SK-N-SH treated with all-trans-retinoic acid at 6 μM for 48 hours (cell line): ENCODE measurements at regions not wholly inside any gene's neighbourhood (a gene's known extent, or its start where the extent isn't known, plus 50 kb on each side); places are given as distances from the start of the nearest gene placed in this dataset.

Experiments
- ATAC-seq: fragments of 200-7000 bp; cut with Tn5 transposase; 3 replicates; pipeline ENCODE4 v1.9.1; 2020; ENCODE audit warnings: mild to moderate bottlenecking, moderate library complexity
- BACH2 ChIP-seq: fragments of 250-450 bp; sonication (Bioruptor Pico); IDR thresholded peaks from 2 replicates; pipeline ENCODE4 v1.9.0; 2021; ENCODE audit warnings: mild to moderate bottlenecking, borderline replicate concordance
- CREB5 ChIP-seq: fragments of 250-450 bp; sonication (Bioruptor Pico); IDR thresholded peaks from 2 replicates; pipeline ENCODE4 v1.5.1; 2020; ENCODE audit warnings: low read depth, mild to moderate bottlenecking, moderate library complexity
- CSDC2 ChIP-seq: fragments of 250-450 bp; sonication (Bioruptor Pico); IDR thresholded peaks from 2 replicates; pipeline ENCODE4 v1.5.0; 2020; ENCODE audit warnings: mild to moderate bottlenecking, moderate library complexity
- CSRNP3 ChIP-seq: fragments of 250-450 bp; sonication (Bioruptor Pico); IDR thresholded peaks from 2 replicates; pipeline ENCODE4 v1.5.1; 2021; ENCODE audit warnings: mild to moderate bottlenecking, moderate library complexity
- ESRRG ChIP-seq: fragments of 250-450 bp; sonication (Bioruptor Pico); IDR thresholded peaks from 2 replicates; pipeline ENCODE4 v1.6.1; 2021; ENCODE audit warnings: mild to moderate bottlenecking
- GLIS3 ChIP-seq: fragments of 250-450 bp; sonication (Bioruptor Pico); IDR thresholded peaks from 2 replicates; pipeline ENCODE4 v1.5.0; 2020; ENCODE audit warnings: mild to moderate bottlenecking, moderate library complexity
- ISL1 ChIP-seq: fragments of 250-450 bp; sonication (Bioruptor Pico); IDR thresholded peaks from 2 replicates; pipeline ENCODE4 v2.1.2; 2022; ENCODE audit warnings: mild to moderate bottlenecking, moderate library complexity
- OSR1 ChIP-seq: fragments of 250-450 bp; sonication (Bioruptor Pico); IDR thresholded peaks from 2 replicates; pipeline ENCODE4 v1.8.0; 2022; ENCODE audit warnings: moderate library complexity, mild to moderate bottlenecking, inconsistent platforms
- PATZ1 ChIP-seq: fragments of 250-450 bp; sonication (Bioruptor Pico); IDR thresholded peaks from 2 replicates; pipeline ENCODE4 v1.8.0; 2020; ENCODE audit warnings: mild to moderate bottlenecking, moderate library complexity, borderline replicate concordance
- PPARA ChIP-seq: fragments of 250-450 bp; sonication (Bioruptor Pico); IDR thresholded peaks from 2 replicates; pipeline ENCODE4 v1.5.0; 2020; ENCODE audit warnings: mild to moderate bottlenecking, borderline replicate concordance
- RARB ChIP-seq: fragments of 250-450 bp; sonication (Bioruptor Pico); IDR thresholded peaks from 2 replicates; pipeline ENCODE4 v1.8.0; 2021; ENCODE audit warnings: mild to moderate bottlenecking, moderate library complexity
- SNAI2 ChIP-seq: fragments of 250-450 bp; sonication (Bioruptor Pico); IDR thresholded peaks from 2 replicates; pipeline ENCODE4 v1.5.0; 2020; ENCODE audit warnings: mild to moderate bottlenecking, moderate library complexity
- TCF4 ChIP-seq: fragments of 250-450 bp; sonication (Bioruptor Pico); IDR thresholded peaks from 2 replicates; pipeline ENCODE4 v1.8.0; 2021; ENCODE audit warnings: mild to moderate bottlenecking, moderate library complexity, borderline replicate concordance
- TOX ChIP-seq: fragments of 250-450 bp; sonication (Bioruptor Pico); IDR thresholded peaks from 2 replicates; pipeline ENCODE4 v1.8.0; 2021; ENCODE audit warnings: mild to moderate bottlenecking, moderate library complexity, borderline replicate concordance
- TSHZ2 ChIP-seq: fragments of 250-450 bp; sonication (Bioruptor Pico); IDR thresholded peaks from 2 replicates; pipeline ENCODE4 v1.5.0; 2020; ENCODE audit warnings: mild to moderate bottlenecking, moderate library complexity
- ZC3H10 ChIP-seq: fragments of 250-450 bp; sonication (Bioruptor Pico); IDR thresholded peaks from 2 replicates; pipeline ENCODE4 v1.5.1; 2021; ENCODE audit warnings: mild to moderate bottlenecking, moderate library complexity
- ZFP30 ChIP-seq: fragments of 450-650 bp; formaldehyde crosslinking; IDR thresholded peaks from 2 replicates; pipeline ENCODE4 v1.5.0; 2022; ENCODE audit warnings: mild to moderate bottlenecking, moderate library complexity
- ZNF565 ChIP-seq: fragments of 450-650 bp; formaldehyde crosslinking; conservative IDR thresholded peaks from 2 replicates; pipeline ENCODE4 v1.5.0; 2020; ENCODE audit warnings: low read depth, mild to moderate bottlenecking, moderate library complexity
- ZNF70 ChIP-seq: fragments of 450-650 bp; formaldehyde crosslinking; IDR thresholded peaks from 2 replicates; pipeline ENCODE4 v1.5.0; 2020; ENCODE audit warnings: mild to moderate bottlenecking, moderate library complexity
- ZNF8 ChIP-seq: fragments of 450-650 bp; formaldehyde crosslinking; IDR thresholded peaks from 2 replicates; pipeline ENCODE4 v1.5.0; 2020; ENCODE audit warnings: mild to moderate bottlenecking, moderate library complexity
- TF ChIP-seq, protein P1 (sequence below): fragments of 250-450 bp; sonication (Bioruptor Pico); IDR thresholded peaks from 2 replicates; pipeline ENCODE4 v1.8.0; 2021; ENCODE audit warnings: low read depth, mild to moderate bottlenecking, moderate library complexity, borderline replicate concordance

DNA sequence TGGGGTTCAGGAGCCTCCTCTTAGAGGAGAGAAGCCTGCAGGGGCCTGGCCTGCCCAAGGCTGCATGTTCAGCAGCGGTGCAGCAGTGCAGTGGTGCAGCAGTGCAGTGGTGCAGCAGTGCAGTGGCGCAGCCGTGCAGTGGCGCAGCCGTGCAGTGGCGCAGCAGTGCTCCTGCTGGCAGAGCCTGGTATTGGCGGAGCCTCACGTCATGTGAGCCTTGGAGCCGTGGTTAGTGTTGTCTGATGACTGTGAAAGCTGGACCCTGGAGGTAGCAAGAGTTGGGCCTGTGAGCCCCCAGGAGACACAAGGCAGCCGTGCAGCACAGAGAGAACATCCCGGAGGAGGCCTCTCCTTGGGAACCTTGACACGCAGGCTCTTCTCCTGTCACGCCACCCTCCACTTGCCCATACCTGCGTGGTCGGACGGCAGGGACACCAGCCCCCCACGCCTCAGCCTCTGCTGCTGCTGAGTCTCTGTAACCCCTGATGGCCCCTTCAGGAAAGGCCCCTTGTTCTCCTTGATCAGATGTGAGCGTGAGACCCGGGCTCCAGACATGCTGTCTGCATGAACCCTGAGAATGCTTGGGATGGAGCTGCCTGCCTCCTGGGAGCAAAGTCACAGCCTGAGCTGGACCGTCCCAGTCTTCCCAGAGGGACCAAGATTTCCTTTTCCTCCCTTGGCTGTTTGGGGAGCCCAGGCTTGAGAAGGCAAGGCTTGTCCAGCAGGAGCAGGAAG lies 193.7 kb downstream of the KIF26A start:
- TF ChIP-seq CSDC2 (CRISPR knock-in tag) (no peak), ESRRG (no peak), PATZ1 (no peak), ZNF8 (CRISPR knock-in tag) (no peak), PPARA (CRISPR knock-in tag) (no peak), ZNF565 (CRISPR knock-in tag) (no peak), RARB (CRISPR knock-in tag) (no peak), GLIS3 (CRISPR knock-in tag) (no peak), BACH2 (CRISPR knock-in tag) (no peak), TSHZ2 (no peak), ZFP30 (CRISPR knock-in tag) (no peak), ZC3H10 (CRISPR knock-in tag) (no peak), TOX (CRISPR knock-in tag) (no peak), ISL1 (CRISPR knock-in tag) (no peak), SNAI2 (CRISPR knock-in tag) (no peak), OSR1 (no peak), CREB5 (CRISPR knock-in tag) (no peak)
- TF ChIP-seq, protein P1, sequence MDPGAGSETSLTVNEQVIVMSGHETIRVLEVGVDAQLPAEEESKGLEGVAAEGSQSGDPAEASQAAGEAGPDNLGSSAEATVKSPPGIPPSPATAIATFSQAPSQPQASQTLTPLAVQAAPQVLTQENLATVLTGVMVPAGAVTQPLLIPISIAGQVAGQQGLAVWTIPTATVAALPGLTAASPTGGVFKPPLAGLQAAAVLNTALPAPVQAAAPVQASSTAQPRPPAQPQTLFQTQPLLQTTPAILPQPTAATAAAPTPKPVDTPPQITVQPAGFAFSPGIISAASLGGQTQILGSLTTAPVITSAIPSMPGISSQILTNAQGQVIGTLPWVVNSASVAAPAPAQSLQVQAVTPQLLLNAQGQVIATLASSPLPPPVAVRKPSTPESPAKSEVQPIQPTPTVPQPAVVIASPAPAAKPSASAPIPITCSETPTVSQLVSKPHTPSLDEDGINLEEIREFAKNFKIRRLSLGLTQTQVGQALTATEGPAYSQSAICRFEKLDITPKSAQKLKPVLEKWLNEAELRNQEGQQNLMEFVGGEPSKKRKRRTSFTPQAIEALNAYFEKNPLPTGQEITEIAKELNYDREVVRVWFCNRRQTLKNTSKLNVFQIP (CRISPR knock-in tag), result no peak
- TF ChIP-seq, all 23 proteins: peak for 0
- no peak for ATAC-seq

- no peak for ATAC-seq
- no peak for TF ChIP-seq PATZ1
- TF ChIP-seq TCF4 (CRISPR knock-in tag), result no peak
- TF ChIP-seq GLIS3 (CRISPR knock-in tag), result no peak
- no peak for TF ChIP-seq CREB5 (CRISPR knock-in tag)
- TF ChIP-seq CSDC2 (CRISPR knock-in tag), result no peak
- no peak for TF ChIP-seq ZNF70
- no peak for TF ChIP-seq ZNF8 (CRISPR knock-in tag)
- TF ChIP-seq TSHZ2, result no peak
- no peak for TF ChIP-seq CSRNP3 (CRISPR knock-in tag)
- TF ChIP-seq BACH2 (CRISPR knock-in tag), result no peak
Observed at GRCh38 chr14:104332634-104333270, 194.4 kb downstream of the KIF26A start.
